CD4-positive, alpha-beta T cell (primary cell): ENCODE measurements at regions not wholly inside any gene's neighbourhood (a gene's known extent, or its start where the extent isn't known, plus 50 kb on each side); places are given as distances from the start of the nearest gene placed in this dataset.

ENCODE experiments used
- ATAC-seq: fragments of 200-7000 bp; cut with Tn5 transposase; one replicate; pipeline ENCODE4 v1.10.0; 2022; ENCODE audit warnings: mild to moderate bottlenecking; ENCODE audit not compliant: poor library complexity
- CTCF ChIA-PET: fragments of 350-600 bp; sonication (Branson Sonifier 250); formaldehyde crosslinking; loops from one replicate; lab custom pipeline; 2021; ENCODE audit warnings: antibody characterized with exemption, inconsistent platforms; lab: Charles Lee
- POLR2A ChIA-PET: fragments of 350-600 bp; sonication (Branson Sonifier 250); formaldehyde crosslinking; loops from one replicate; lab custom pipeline; 2021; ENCODE audit warnings: antibody characterized with exemption, inconsistent platforms; lab: Charles Lee
- DNase-seq, 14 experiments: peaks; one replicate each; pipeline ENCODE4 v3.0.0-alpha.2; 2013 to 2020; ENCODE audit warnings: mixed read lengths in 2 of 14
- H3K27ac ChIP-seq, 2 donors: one replicate each; pipeline versions ENCODE4 v1.5.1 to v1.7.0; 2013; ENCODE audit warnings: low read length in 2 of 2, low read depth in 1 of 2, mild to moderate bottlenecking in 1 of 2
- H3K27me3 ChIP-seq, 2 experiments: 1 replicate in 1 of 2; 2 replicates in 1 of 2; pipeline versions ENCODE4 v1.6.1 to v1.7.0; 2013; ENCODE audit warnings: low read length in 2 of 2, control low read depth in 1 of 2, mild to moderate bottlenecking in 1 of 2, moderate library complexity in 1 of 2; ENCODE audit not compliant: insufficient read depth in 2 of 2, control insufficient read depth in 1 of 2
- H3K36me3 ChIP-seq: one replicate; pipeline ENCODE4 v1.6.1; 2013; ENCODE audit warnings: low read length, control low read depth; ENCODE audit not compliant: insufficient read depth
- H3K4me1 ChIP-seq: one replicate; pipeline ENCODE4 v1.6.1; 2013; ENCODE audit warnings: low read length, control low read depth; ENCODE audit not compliant: insufficient read depth
- H3K4me3 ChIP-seq: one replicate; pipeline ENCODE4 v1.5.1; 2013; ENCODE audit warnings: mild to moderate bottlenecking, low read length, moderate library complexity
- H3K9me3 ChIP-seq, 2 experiments: 1 replicate in 1 of 2; 2 replicates in 1 of 2; pipeline versions ENCODE4 v1.6.1 to v1.7.0; 2013; ENCODE audit warnings: low read length in 2 of 2, mild to moderate bottlenecking in 2 of 2, control low read depth in 1 of 2, moderate library complexity in 1 of 2; ENCODE audit not compliant: control insufficient read depth in 1 of 2, insufficient read depth in 1 of 2
- H3K27ac Mint-ChIP-seq: one replicate; pipeline ENCODE4 v1.8.0; 2020; ENCODE audit warnings: mixed read lengths
- H3K27me3 Mint-ChIP-seq: one replicate; pipeline ENCODE4 v1.8.0; 2021; ENCODE audit warnings: mixed read lengths
- H3K36me3 Mint-ChIP-seq: one replicate; pipeline ENCODE4 v1.8.0; 2021; ENCODE audit warnings: low read depth, mixed read lengths
- H3K4me1 Mint-ChIP-seq: one replicate; pipeline ENCODE4 v1.8.0; 2021; ENCODE audit warnings: low read depth, mixed read lengths
- H3K4me3 Mint-ChIP-seq: one replicate; pipeline ENCODE4 v1.8.0; 2020; ENCODE audit warnings: mild to moderate bottlenecking, mixed read lengths
- H3K9me3 Mint-ChIP-seq: one replicate; pipeline ENCODE4 v1.8.0; 2020; ENCODE audit warnings: mixed read lengths
- CTCF ChIP-seq: fragments of 200-600 bp; IDR thresholded peaks from one replicate; pipeline ENCODE4 v1.8.0; 2022; ENCODE audit warnings: antibody characterized with exemption, mild to moderate bottlenecking
- intact Hi-C, 2 experiments: fragments of 100-400 bp; cut with DNase I in 1 of 2; cut with micrococcal nuclease in 1 of 2; formaldehyde crosslinking; loops; one replicate each; pipeline versions ENCODE4 v1.15.1 to v1.9.0; 2023 to 2025; cut with DNase I, micrococcal nuclease

GRCh38 chr1:58013237-58013636, 533.3 kb downstream of the OMA1 start:
- Mint-ChIP-seq H3K4me3 (no peak overlapping the region), H3K9me3 (peaks cover 2% of the 10 kb centered on the region), H3K4me1 (no peaks in the 10 kb centered on the region), H3K27ac (no peak overlapping the region), H3K27me3 (peaks cover 11% of the 10 kb centered on the region), H3K36me3 (no peaks in the 10 kb centered on the region)
- ATAC-seq (no peak), DNase-seq (no peak)
- Histone ChIP-seq H3K27ac (no peak overlapping the region), H3K36me3 (no peaks in the 10 kb centered on the region), H3K4me3 (no peak overlapping the region), H3K27me3 (peaks cover 0 to 2% of the 10 kb centered on the region in 2 experiments), H3K9me3 (no peaks in the 10 kb centered on the region), H3K4me1 (no peaks in the 10 kb centered on the region)
- CTCF ChIA-PET = no interaction called here
- intact Hi-C loops = no loop called here
- POLR2A ChIA-PET = no interaction called here
- no peak for TF ChIP-seq CTCF

GRCh38 chr1:58011978-58012377, 534.5 kb downstream of the OMA1 start:
- CTCF ChIA-PET = no interaction called here

GRCh38 chr1:58006421-58007046, 540.0 kb downstream of the OMA1 start:
- H3K9me3 ChIP-seq = no peaks in the 10 kb centered on the region
- H3K4me1 ChIP-seq = no peaks in the 10 kb centered on the region
- CTCF ChIA-PET = no interaction called here
- H3K4me3 ChIP-seq = no peak overlapping the region
- intact Hi-C loops = no loop called here
- H3K4me3 Mint-ChIP-seq = no peak overlapping the region
- H3K9me3 Mint-ChIP-seq = no peaks in the 10 kb centered on the region
- no peak overlapping the region for H3K27ac ChIP-seq
- H3K36me3 Mint-ChIP-seq = no peaks in the 10 kb centered on the region
- no peak for DNase-seq
- H3K36me3 ChIP-seq = no peaks in the 10 kb centered on the region
- TF ChIP-seq CTCF = no peak
- POLR2A ChIA-PET = no interaction called here
- no peaks in the 10 kb centered on the region for H3K4me1 Mint-ChIP-seq
- H3K27ac Mint-ChIP-seq = no peak overlapping the region
- no peak for ATAC-seq
- peaks cover 0 to 3% of the 10 kb centered on the region in 2 experiments for H3K27me3 ChIP-seq
- peaks cover 18% of the 10 kb centered on the region for H3K27me3 Mint-ChIP-seq

More at GRCh38 chr1:58011978-58012377, 534.5 kb downstream of the OMA1 start:
- H3K4me1 ChIP-seq = no peaks in the 10 kb centered on the region
- H3K27ac Mint-ChIP-seq = no peak overlapping the region
- H3K4me3 Mint-ChIP-seq = no peak overlapping the region
- POLR2A ChIA-PET = no interaction called here
- peaks cover 6% of the 10 kb centered on the region for H3K27me3 Mint-ChIP-seq
- no peaks in the 10 kb centered on the region for H3K9me3 ChIP-seq
- H3K36me3 ChIP-seq = no peaks in the 10 kb centered on the region
- peaks cover 2% of the 10 kb centered on the region for H3K9me3 Mint-ChIP-seq
- no peaks in the 10 kb centered on the region for H3K27me3 ChIP-seq
- H3K4me3 ChIP-seq = no peak overlapping the region
- ATAC-seq = no peak
- H3K36me3 Mint-ChIP-seq = no peaks in the 10 kb centered on the region
- intact Hi-C loops = no loop called here
- no peak for DNase-seq
- H3K27ac ChIP-seq = no peak overlapping the region
- TF ChIP-seq CTCF = no peak
- no peaks in the 10 kb centered on the region for H3K4me1 Mint-ChIP-seq
